Right lobe of liver (tissue), 6 donors: ENCODE measurements at regions not wholly inside any gene's neighbourhood (a gene's known extent, or its start where the extent isn't known, plus 50 kb on each side); places are given as distances from the start of the nearest gene placed in this dataset.

Experiments
- ATAC-seq, 4 donors: fragments of 200-7000 bp; cut with Tn5 transposase; one replicate each; pipeline ENCODE4 v1.9.1; 2020; ENCODE audit warnings: mild to moderate bottlenecking in 4 of 4, moderate library complexity in 4 of 4
- DNase-seq, 3 donors: peaks; one replicate each; pipeline ENCODE4 v3.0.0-alpha.2; 2020
- H3K27ac ChIP-seq, 3 donors: fragments of 200-600 bp; one replicate each; pipeline ENCODE4 v1.8.0; 2022
- H3K27me3 ChIP-seq, 2 donors: fragments of 200-600 bp; one replicate each; pipeline ENCODE4 v1.8.0; 2022
- H3K36me3 ChIP-seq, 4 donors: fragments of 200-600 bp; sonication (generic) in 1 of 4; one replicate each; pipeline versions ENCODE4 v1.5.1 to v1.8.0; 2017 to 2022; ENCODE audit warnings: control low read depth in 1 of 4
- H3K4me1 ChIP-seq, 4 donors: fragments of 200-600 bp; sonication (generic) in 1 of 4; one replicate each; pipeline versions ENCODE4 v1.5.1 to v1.8.0; 2017 to 2022; ENCODE audit warnings: control low read depth in 1 of 4
- H3K4me3 ChIP-seq, 3 donors: fragments of 200-600 bp; one replicate each; pipeline ENCODE4 v1.8.0; 2022
- H3K9me3 ChIP-seq, 4 donors: fragments of 200-600 bp; sonication (generic) in 1 of 4; one replicate each; pipeline versions ENCODE4 v1.5.1 to v1.8.0; 2017 to 2022; ENCODE audit warnings: control low read depth in 1 of 4
- CTCF ChIP-seq, 4 donors: fragments of 200-600 bp in 3 of 4; fragments of 450-650 bp in 1 of 4; IDR thresholded peaks; one replicate each; pipeline versions ENCODE4 v1.5.1 to v1.8.0; 2016 to 2022; ENCODE audit warnings: antibody characterized with exemption in 4 of 4, mild to moderate bottlenecking in 2 of 4
- POLR2A ChIP-seq: fragments of 450-650 bp; IDR thresholded peaks from one replicate; pipeline ENCODE4 v1.6.1; 2017; ENCODE audit warnings: antibody characterized with exemption, mild to moderate bottlenecking
- WGBS: methylation state at CpG from one replicate; pipeline ENCODE4 v1.1.6; 2018; ENCODE audit warnings: low coverage, low lambda C conversion rate; ENCODE audit not compliant: insufficient coverage; ENCODE audit errors: missing lambda C conversion rate; 5-methylcytosine and 5-hydroxymethylcytosine counted together
- intact Hi-C, 2 donors: fragments of 100-400 bp; cut with DNase I; formaldehyde crosslinking; loops; one replicate each; pipeline versions ENCODE4 v1.11.2 to v1.14.1; 2022
- donor health status: DM: no; HTN: yes; CAD: no.
- donor health status: DM: no; HTN: no; CAD: no.
- donor health status: DM: no; HTN: no; CAD: no.
- donor health status: DM: no; HTN: yes; CAD: no.
- donor health status: DM: no; HTN: yes; CAD: no.

DNA sequence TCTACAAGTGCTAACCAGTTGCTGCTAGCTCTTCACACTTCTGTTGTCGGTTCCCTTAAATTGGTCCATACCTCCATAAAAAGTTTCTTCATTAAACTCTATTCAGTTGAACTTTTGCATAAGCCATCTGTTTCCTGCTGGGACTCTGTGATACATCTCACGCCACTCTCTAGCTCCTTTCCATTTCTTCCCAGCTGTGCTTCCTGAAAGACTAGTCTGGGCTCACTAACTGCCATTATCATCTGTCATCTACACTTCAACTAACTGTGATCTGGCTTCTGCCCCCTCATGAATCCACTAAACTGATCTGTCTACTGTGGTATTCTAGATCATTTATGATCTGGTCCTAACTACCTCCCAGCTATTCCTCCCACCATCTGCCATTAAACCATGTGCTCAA is 78.3 kb downstream of the ELAPOR2 start:
- Histone ChIP-seq H3K4me1 (no peaks in the 10 kb centered on the region), H3K27me3 (no peaks in the 10 kb centered on the region), H3K4me3 (no peak overlapping the region), H3K27ac (no peak overlapping the region), H3K36me3 (no peaks in the 10 kb centered on the region), H3K9me3 (no peaks in the 10 kb centered on the region)
- ATAC-seq, result no peak
- intact Hi-C loops, result no loop called here
- TF ChIP-seq POLR2A (no peak), CTCF (IDR thresholded peaks at IDR 0.05) (no peak)
- no peak for DNase-seq
- 47% methylated on average over 2 of the region's 2 CpGs for WGBS

GRCh38 chr7:86980223-86980622 is 79.2 kb downstream of the ELAPOR2 start:
- WGBS, result 70% methylated on average over 3 of the region's 3 CpGs
- Histone ChIP-seq H3K9me3 (no peaks in the 10 kb centered on the region), H3K27ac (no peak overlapping the region), H3K27me3 (no peaks in the 10 kb centered on the region), H3K36me3 (no peaks in the 10 kb centered on the region), H3K4me3 (no peak overlapping the region), H3K4me1 (no peaks in the 10 kb centered on the region)
- TF ChIP-seq POLR2A (no peak), CTCF (IDR thresholded peaks at IDR 0.05) (no peak)
- no peak for ATAC-seq
- DNase-seq, result no peak
- intact Hi-C loops, result no loop called here

DNA sequence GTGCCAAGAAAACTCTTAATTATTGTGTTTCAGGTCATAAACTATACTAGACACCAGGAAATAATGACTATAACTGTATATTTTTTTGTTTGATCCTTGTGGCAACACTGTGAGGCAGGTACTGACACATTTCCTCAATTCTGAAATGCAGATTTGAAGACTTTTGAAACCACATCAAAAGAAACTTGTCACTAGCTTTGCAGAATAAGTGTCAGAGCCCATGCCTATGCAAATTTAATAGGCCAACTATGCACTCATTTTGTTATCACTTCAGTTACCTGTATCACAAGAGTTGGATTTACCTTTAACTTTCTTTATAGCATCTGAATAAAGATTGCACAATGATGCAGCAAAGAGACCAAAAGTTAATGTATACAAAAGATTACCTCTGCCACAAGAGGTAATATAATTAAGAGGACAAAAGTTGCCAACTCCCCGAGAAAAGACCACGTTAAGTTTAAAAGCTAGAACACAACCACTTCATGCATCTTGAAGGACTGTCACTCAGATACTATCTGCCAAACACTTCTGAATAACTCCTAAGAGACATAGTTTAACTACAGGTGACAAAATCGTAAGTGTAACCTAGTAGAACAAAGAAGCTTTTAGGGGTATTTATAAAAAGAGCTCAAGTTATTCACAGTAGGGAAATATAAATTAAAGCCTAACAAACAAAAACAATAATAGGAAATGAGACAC is 80.5 kb downstream of the ELAPOR2 start:
- TF ChIP-seq CTCF (IDR thresholded peaks at IDR 0.05) (no peak), POLR2A (no peak)
- 33% methylated on average over 3 of the region's 3 CpGs for WGBS

GRCh38 chr7:86976958-86977357 is 82.5 kb downstream of the ELAPOR2 start:
- TF ChIP-seq CTCF (IDR thresholded peaks at IDR 0.05), result no peak
- TF ChIP-seq POLR2A, result no peak
- H3K9me3 ChIP-seq, result no peaks in the 10 kb centered on the region
- no peak for ATAC-seq
- no peaks in the 10 kb centered on the region for H3K27me3 ChIP-seq
- no peaks in the 10 kb centered on the region for H3K4me1 ChIP-seq
- no peak overlapping the region for H3K4me3 ChIP-seq
- no peaks in the 10 kb centered on the region for H3K36me3 ChIP-seq
- H3K27ac ChIP-seq, result no peak overlapping the region
- no peak for DNase-seq
- 48% methylated on average over 3 of the region's 3 CpGs for WGBS
- intact Hi-C loops, result no loop called here

More for the DNA sequence above, 80.5 kb downstream of the ELAPOR2 start:
- DNase-seq, result no peak
- Histone ChIP-seq H3K27me3 (no peaks in the 10 kb centered on the region), H3K4me3 (no peak overlapping the region), H3K9me3 (no peaks in the 10 kb centered on the region), H3K4me1 (no peaks in the 10 kb centered on the region), H3K27ac (no peak overlapping the region), H3K36me3 (no peaks in the 10 kb centered on the region)
- intact Hi-C loops, result no loop called here
- ATAC-seq, result no peak
